ENCODE measurements at regions not wholly inside any gene's neighbourhood (a gene's known extent, or its start where the extent isn't known, plus 50 kb on each side); places are given as distances from the start of the nearest gene placed in this dataset.

- H3K27ac ChIP-seq: no peak overlapping the region
- TF ChIP-seq, protein P1, sequence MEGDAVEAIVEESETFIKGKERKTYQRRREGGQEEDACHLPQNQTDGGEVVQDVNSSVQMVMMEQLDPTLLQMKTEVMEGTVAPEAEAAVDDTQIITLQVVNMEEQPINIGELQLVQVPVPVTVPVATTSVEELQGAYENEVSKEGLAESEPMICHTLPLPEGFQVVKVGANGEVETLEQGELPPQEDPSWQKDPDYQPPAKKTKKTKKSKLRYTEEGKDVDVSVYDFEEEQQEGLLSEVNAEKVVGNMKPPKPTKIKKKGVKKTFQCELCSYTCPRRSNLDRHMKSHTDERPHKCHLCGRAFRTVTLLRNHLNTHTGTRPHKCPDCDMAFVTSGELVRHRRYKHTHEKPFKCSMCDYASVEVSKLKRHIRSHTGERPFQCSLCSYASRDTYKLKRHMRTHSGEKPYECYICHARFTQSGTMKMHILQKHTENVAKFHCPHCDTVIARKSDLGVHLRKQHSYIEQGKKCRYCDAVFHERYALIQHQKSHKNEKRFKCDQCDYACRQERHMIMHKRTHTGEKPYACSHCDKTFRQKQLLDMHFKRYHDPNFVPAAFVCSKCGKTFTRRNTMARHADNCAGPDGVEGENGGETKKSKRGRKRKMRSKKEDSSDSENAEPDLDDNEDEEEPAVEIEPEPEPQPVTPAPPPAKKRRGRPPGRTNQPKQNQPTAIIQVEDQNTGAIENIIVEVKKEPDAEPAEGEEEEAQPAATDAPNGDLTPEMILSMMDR (conservative IDR thresholded peaks at IDR 0.05): no peak
Observed at GRCh38 chr12:47023953-47024352, 55.5 kb upstream of the PCED1B start.

DNA sequence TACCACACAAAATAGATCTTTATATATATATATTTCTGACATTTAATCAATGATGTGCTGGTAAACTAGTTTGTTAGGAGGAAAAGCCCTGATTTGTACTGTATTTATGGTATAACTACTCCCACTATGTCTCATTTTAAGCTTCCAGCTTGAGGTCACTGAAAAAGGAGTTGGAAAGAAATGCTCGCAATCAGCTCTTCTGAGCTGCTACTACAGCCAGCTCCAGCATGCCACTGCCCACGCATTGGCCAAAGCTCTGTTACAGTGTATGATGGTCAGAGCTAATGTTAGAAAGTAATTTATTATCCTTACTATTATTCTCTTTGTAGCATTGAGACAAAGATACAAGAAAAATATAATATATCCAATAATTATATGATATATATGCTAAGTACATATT lies 55.0 kb upstream of the PCED1B start:
- TF ChIP-seq, protein P1 (conservative IDR thresholded peaks at IDR 0.05): no peak

GRCh38 chr12:47025349-47025748 lies 54.1 kb upstream of the PCED1B start:
- H3K27ac ChIP-seq: no peak overlapping the region
- TF ChIP-seq, protein P1 (conservative IDR thresholded peaks at IDR 0.05): no peak

More for the DNA sequence above, 55.0 kb upstream of the PCED1B start:
- no peak overlapping the region for H3K27ac ChIP-seq

DNA sequence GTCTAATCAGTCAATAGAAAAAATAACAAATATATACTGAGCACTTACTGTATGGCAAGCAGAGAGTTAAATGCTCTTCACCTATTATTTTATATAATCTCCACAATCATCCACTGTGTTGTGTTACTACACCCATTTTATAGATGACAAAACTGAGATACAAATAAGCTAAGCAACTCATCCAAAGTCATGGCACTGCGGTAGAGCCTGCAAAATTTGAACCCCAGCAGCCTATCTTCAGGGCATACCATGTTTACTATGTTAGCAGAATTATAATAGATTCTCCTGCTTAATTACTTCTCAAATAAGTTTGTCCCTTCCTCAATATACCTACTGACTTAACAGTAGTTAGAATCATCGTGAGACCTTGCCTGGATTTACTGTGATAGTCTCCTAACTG lies 53.6 kb upstream of the PCED1B start:
- TF ChIP-seq, protein P1 (conservative IDR thresholded peaks at IDR 0.05): no peak
- no peak overlapping the region for H3K27ac ChIP-seq

DNA sequence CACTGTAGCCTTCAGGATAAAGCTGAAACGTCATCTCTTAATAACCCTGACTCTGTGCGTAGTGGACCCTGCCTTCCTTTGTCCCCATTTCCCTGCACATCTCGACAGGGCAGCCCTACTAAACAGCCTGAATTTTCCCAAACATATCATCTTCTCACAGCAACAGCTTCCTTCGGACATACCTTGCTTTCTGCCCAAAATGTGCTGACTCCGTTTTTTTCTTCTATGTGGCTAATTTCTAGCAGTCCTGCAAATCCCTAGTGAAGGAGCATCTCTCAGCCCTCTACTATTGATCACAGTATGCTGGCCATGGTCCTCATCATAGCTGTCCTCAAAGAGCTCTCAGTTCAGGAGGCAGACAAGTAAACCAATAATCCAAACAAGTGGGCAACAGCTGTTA lies 53.1 kb upstream of the PCED1B start:
- H3K27ac ChIP-seq: no peak overlapping the region
- TF ChIP-seq, protein P1 (conservative IDR thresholded peaks at IDR 0.05): no peak
